CD4-positive, alpha-beta memory T cell (primary cell): ENCODE measurements at regions not wholly inside any gene's neighbourhood (a gene's known extent, or its start where the extent isn't known, plus 50 kb on each side); places are given as distances from the start of the nearest gene placed in this dataset.
"Not testable (repeated sequence)": the region's sequence is repeated elsewhere in the genome, so short reads cannot be mapped to it uniquely, and the experiment has no call there.

Source experiments
- CTCF ChIA-PET: fragments of 350-600 bp; sonication (Branson Sonifier 250); formaldehyde crosslinking; loops from one replicate; lab custom pipeline; 2021; ENCODE audit warnings: inconsistent platforms; ENCODE audit not compliant: partially characterized antibody; lab: Charles Lee
- POLR2A ChIA-PET: fragments of 350-600 bp; sonication (Branson Sonifier 250); formaldehyde crosslinking; loops from one replicate; lab custom pipeline; 2021; ENCODE audit not compliant: partially characterized antibody; lab: Charles Lee
- DNase-seq, 5 donors: peaks; one replicate each; pipeline versions ENCODE4 v3.0.0 to v3.0.0-alpha.2; 2020 to 2022; ENCODE audit warnings: mixed read lengths in 1 of 5
- H3K27ac ChIP-seq: one replicate; pipeline ENCODE4 v1.7.0; 2013; ENCODE audit warnings: low read depth, low read length
- H3K27me3 ChIP-seq: 2 replicates; pipeline ENCODE4 v1.7.0; 2013; ENCODE audit warnings: mild to moderate bottlenecking, low read length, moderate library complexity; ENCODE audit not compliant: insufficient read depth
- H3K36me3 ChIP-seq: 2 replicates; pipeline ENCODE4 v1.7.0; 2013; ENCODE audit warnings: mild to moderate bottlenecking, low read length, moderate library complexity; ENCODE audit not compliant: insufficient read depth
- H3K4me1 ChIP-seq: 2 replicates; pipeline ENCODE4 v1.7.0; 2013; ENCODE audit warnings: mild to moderate bottlenecking, low read length, moderate library complexity; ENCODE audit not compliant: insufficient read depth
- H3K4me3 ChIP-seq, 2 donors: one replicate each; pipeline ENCODE4 v1.7.0; 2013; ENCODE audit warnings: low read length in 2 of 2, mild to moderate bottlenecking in 1 of 2
- H3K9me3 ChIP-seq, 2 donors: one replicate each; pipeline ENCODE4 v1.7.0; 2013; ENCODE audit warnings: low read length in 2 of 2, control low read depth in 1 of 2; ENCODE audit not compliant: control insufficient read depth in 1 of 2
- H3K27ac Mint-ChIP-seq, 7 donors: one replicate each; pipeline ENCODE4 v1.8.0; 2020 to 2021; ENCODE audit warnings: mixed read lengths in 7 of 7, mild to moderate bottlenecking in 6 of 7, inconsistent platforms in 3 of 7, moderate library complexity in 3 of 7
- H3K27me3 Mint-ChIP-seq, 2 donors: one replicate each; pipeline ENCODE4 v1.8.0; 2020 to 2021; ENCODE audit warnings: mixed read lengths in 2 of 2
- H3K36me3 Mint-ChIP-seq, 2 donors: one replicate each; pipeline ENCODE4 v1.8.0; 2020 to 2021; ENCODE audit warnings: mixed read lengths in 2 of 2, inconsistent platforms in 1 of 2, mild to moderate bottlenecking in 1 of 2
- H3K4me1 Mint-ChIP-seq, 4 donors: one replicate each; pipeline ENCODE4 v1.8.0; 2020 to 2021; ENCODE audit warnings: mixed read lengths in 4 of 4, mild to moderate bottlenecking in 1 of 4
- H3K4me3 Mint-ChIP-seq, 8 donors: one replicate each; pipeline ENCODE4 v1.8.0; 2020 to 2021; ENCODE audit warnings: mixed read lengths in 8 of 8, mild to moderate bottlenecking in 7 of 8, moderate library complexity in 6 of 8, inconsistent platforms in 3 of 8
- H3K9me3 Mint-ChIP-seq, 8 donors: one replicate each; pipeline ENCODE4 v1.8.0; 2020 to 2021; ENCODE audit warnings: mixed read lengths in 8 of 8, mild to moderate bottlenecking in 5 of 8, inconsistent platforms in 3 of 8, moderate library complexity in 1 of 8
- intact Hi-C: fragments of 100-400 bp; cut with micrococcal nuclease; formaldehyde crosslinking; loops from one replicate; pipeline ENCODE4 v1.15.1; 2023

DNA sequence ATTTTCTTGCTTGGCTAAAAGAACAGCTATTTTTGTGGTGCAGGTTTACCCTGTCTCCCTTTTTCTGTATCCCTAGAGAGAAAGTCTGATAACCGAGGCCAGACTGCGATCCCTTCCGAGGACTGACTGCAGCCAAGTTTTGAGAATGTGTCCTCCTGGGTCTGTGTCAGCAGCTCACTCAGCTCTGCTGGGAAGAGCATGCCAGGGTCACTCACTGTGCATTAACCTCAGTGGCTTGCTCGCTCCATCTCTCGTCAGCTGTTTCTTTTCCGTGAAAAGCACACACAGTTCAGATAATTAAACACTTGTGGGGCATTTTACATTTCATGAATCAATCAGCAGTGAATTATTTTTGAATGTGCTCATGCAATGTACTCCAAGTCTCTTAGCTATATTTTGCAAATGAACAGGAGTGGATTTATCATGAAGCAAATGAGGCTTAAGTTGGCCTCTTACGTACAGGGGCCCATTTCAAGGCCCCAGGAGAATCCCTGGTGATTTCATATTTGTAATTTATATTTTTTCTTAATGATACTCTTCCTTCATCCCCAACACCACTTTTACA, 252.1 kb downstream of the SMARCA2 start:
- DNase-seq, result no peak
- Histone ChIP-seq H3K27ac (no peak overlapping the region), H3K4me3 (no peak overlapping the region), H3K27me3 (no peaks in the 10 kb centered on the region), H3K4me1 (no peaks in the 10 kb centered on the region), H3K36me3 (no peaks in the 10 kb centered on the region), H3K9me3 (no peaks in the 10 kb centered on the region)
- Mint-ChIP-seq H3K4me1 (peaks cover 4 to 7% (median 7%) of the 10 kb centered on the region in 4 donors), H3K27me3 (peaks cover 4 to 5% of the 10 kb centered on the region in 2 donors), H3K9me3 (peaks cover 0 to 5% (median 0%) of the 10 kb centered on the region in 8 donors), H3K4me3 (no peak overlapping the region), H3K36me3 (no peaks in the 10 kb centered on the region), H3K27ac (no peak overlapping the region)
- ChIA-PET POLR2A (interaction anchor here (0.8 kb wide), 1 partner anchor 16 kb away, joined by 3 read pairs; no protein-coding TSS in a partner anchor), CTCF (no interaction called here)
- intact Hi-C loops, result no loop called here

DNA sequence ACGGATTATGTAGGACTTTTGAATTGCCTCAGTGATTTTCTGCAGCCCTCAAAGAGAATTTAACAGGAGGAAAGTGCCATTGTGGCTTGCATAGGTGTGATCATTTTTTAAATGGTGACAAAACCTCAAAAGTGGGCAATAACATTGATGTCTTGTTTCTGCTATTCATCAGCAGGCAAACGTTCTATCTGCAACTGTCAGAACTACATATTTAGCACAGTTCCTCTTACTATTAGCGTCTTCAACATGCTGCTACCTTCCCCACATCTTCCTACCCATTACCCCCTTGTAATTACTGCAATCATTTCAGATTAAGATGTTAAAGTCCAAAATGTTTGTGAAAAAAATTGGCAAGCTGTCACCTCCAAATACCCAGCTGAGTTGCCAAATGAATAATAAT, 254.6 kb downstream of the SMARCA2 start:
- CTCF ChIA-PET, result no interaction called here
- Histone ChIP-seq H3K27me3 (no peaks in the 10 kb centered on the region), H3K9me3 (no peaks in the 10 kb centered on the region), H3K36me3 (no peaks in the 10 kb centered on the region), H3K4me3 (no peak overlapping the region), H3K4me1 (no peaks in the 10 kb centered on the region), H3K27ac (no peak overlapping the region)
- no peak overlapping the region for H3K4me3 Mint-ChIP-seq
- no peak for DNase-seq
- H3K36me3 Mint-ChIP-seq, result no peaks in the 10 kb centered on the region
- intact Hi-C loops, result no loop called here
- no peak overlapping the region for H3K27ac Mint-ChIP-seq
- POLR2A ChIA-PET, result no interaction called here
- H3K27me3 Mint-ChIP-seq, result peaks cover 4 to 5% of the 10 kb centered on the region in 2 donors
- H3K9me3 Mint-ChIP-seq, result peaks cover 0 to 2% (median 0%) of the 10 kb centered on the region in 8 donors
- H3K4me1 Mint-ChIP-seq, result peaks cover 0 to 4% (median 0%) of the 10 kb centered on the region in 4 donors

DNA sequence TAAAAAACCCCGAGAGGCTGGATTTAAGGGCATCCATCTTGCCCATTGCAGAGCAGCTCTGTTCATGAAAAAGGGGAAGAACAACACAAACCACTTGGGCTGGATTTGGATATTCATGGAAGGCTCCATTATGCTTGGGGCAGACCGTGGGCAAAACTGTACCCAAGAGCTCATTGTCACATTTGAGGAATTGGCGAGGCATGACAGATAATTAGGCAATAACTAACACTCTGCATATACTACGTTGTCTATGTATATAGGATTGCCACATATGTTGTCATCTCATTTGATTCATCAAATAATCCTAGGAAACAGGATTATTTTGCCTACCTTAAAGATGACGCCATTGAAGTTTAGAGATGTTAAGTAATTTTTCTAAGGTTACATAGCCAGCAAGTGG, 255.4 kb downstream of the SMARCA2 start:
- Mint-ChIP-seq H3K36me3 (no peaks in the 10 kb centered on the region), H3K27me3 (peaks cover 4 to 5% of the 10 kb centered on the region in 2 donors), H3K4me1 (peaks cover 0 to 4% (median 0%) of the 10 kb centered on the region in 4 donors), H3K4me3 (no peak overlapping the region), H3K27ac (no peak overlapping the region), H3K9me3 (peaks cover 0 to 2% (median 0%) of the 10 kb centered on the region in 8 donors)
- ChIA-PET CTCF (no interaction called here), POLR2A (no interaction called here)
- no peak for DNase-seq
- Histone ChIP-seq H3K9me3 (no peaks in the 10 kb centered on the region), H3K4me1 (no peaks in the 10 kb centered on the region), H3K27me3 (no peaks in the 10 kb centered on the region), H3K4me3 (no peak overlapping the region), H3K36me3 (no peaks in the 10 kb centered on the region), H3K27ac (no peak overlapping the region)
- intact Hi-C loops, result no loop called here

DNA sequence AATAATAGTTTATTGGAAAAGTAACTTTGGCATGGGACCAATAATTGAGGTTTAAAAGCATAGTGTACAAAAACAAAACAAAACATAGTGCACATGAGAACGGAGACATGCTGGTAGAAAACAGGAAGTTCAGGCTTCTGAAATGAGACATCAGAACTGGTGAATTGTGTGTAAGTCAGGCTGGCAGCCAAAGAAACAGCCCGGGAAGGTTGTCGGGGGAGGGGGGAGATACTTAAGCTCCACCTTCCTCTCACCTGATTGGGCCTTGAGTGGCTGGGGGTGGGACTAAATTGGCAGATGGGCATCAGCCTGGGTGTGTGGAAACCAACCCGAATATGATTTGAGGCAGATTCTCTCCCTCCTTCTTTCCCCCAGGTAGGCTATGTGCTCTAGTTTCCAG, 256.3 kb downstream of the SMARCA2 start:
- H3K36me3 Mint-ChIP-seq, result no peaks in the 10 kb centered on the region
- Histone ChIP-seq H3K36me3 (no peaks in the 10 kb centered on the region), H3K27ac (no peak overlapping the region), H3K9me3 (no peaks in the 10 kb centered on the region), H3K27me3 (no peaks in the 10 kb centered on the region), H3K4me1 (no peaks in the 10 kb centered on the region), H3K4me3 (no peak overlapping the region)
- peaks cover 0 to 2% (median 0%) of the 10 kb centered on the region in 8 donors for H3K9me3 Mint-ChIP-seq
- no peak for DNase-seq
- intact Hi-C loops, result no loop called here
- no peak overlapping the region for H3K4me3 Mint-ChIP-seq
- peaks cover 0 to 4% (median 0%) of the 10 kb centered on the region in 4 donors for H3K4me1 Mint-ChIP-seq
- H3K27ac Mint-ChIP-seq, result no peak overlapping the region
- CTCF ChIA-PET, result no interaction called here
- POLR2A ChIA-PET, result interaction anchor here (0.7 kb wide), 1 partner anchor 460 kb away, joined by 4 read pairs; no protein-coding TSS in a partner anchor
- H3K27me3 Mint-ChIP-seq, result peaks cover 5% of the 10 kb centered on the region in 2 donors

DNA sequence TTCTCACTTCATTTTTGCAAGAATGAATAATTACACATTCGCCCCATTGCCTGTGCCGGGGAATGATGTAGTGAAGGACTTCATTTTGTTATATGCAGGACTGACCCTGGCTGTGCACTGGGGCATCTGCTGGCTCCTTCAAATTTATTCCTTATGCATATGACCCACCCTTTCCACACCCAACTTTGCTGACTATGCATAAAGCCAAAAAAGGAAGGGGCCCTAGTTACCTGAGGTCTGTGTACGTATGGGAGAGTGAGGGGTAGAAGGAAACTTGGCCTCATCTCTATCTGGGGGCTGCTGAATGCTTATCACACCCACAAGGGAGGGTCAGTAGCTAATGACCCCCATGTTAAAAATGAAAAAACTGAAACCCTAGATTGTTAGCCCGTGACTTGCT, 259.6 kb downstream of the SMARCA2 start:
- no peaks in the 10 kb centered on the region for H3K27me3 ChIP-seq
- Mint-ChIP-seq H3K36me3 (no peaks in the 10 kb centered on the region), H3K9me3 (peaks cover 0 to 1% (median 0%) of the 10 kb centered on the region in 8 donors), H3K27me3 (peaks cover 3 to 10% of the 10 kb centered on the region in 2 donors), H3K27ac (no peak overlapping the region), H3K4me3 (no peak overlapping the region), H3K4me1 (peaks cover 0 to 4% (median 0%) of the 10 kb centered on the region in 4 donors)
- no peak overlapping the region for H3K4me3 ChIP-seq
- no peaks in the 10 kb centered on the region for H3K4me1 ChIP-seq
- H3K27ac ChIP-seq, result no peak overlapping the region
- no peaks in the 10 kb centered on the region for H3K36me3 ChIP-seq
- DNase-seq, result no peak
- ChIA-PET CTCF (no interaction called here), POLR2A (no interaction called here)
- intact Hi-C loops, result no loop called here
- H3K9me3 ChIP-seq, result no peaks in the 10 kb centered on the region

DNA sequence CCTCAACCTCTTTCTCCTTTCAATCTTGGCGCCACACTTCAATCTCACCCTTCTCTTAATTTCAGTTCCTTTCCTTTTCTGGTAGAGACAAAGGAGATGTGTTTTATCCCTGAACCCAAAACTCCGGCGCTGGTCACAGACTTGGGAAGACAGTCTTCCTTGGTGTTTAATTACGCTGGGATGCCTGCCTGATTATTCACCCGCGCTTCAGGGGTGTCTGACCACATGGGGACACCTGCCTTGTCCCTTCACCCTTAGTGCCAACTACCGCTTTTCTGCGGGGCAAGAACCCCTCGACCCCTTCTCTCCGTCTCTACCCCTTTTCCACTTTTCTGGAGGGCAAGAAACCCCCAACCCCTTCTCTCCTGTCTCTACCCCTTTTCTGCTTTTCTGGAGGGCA, 261.1 kb downstream of the SMARCA2 start:
- ChIA-PET POLR2A (no interaction called here), CTCF (no interaction called here)
- intact Hi-C loops, result no loop called here
- DNase-seq, result no peak
- Mint-ChIP-seq H3K27me3 (peaks cover 1 to 10% of the 10 kb centered on the region in 2 donors), H3K36me3 (no peaks in the 10 kb centered on the region), H3K4me3 (no peak overlapping the region), H3K4me1 (peaks cover 0 to 1% (median 0%) of the 10 kb centered on the region in 4 donors), H3K27ac (no peak overlapping the region), H3K9me3 (peaks cover 0 to 1% (median 0%) of the 10 kb centered on the region in 8 donors)
- Histone ChIP-seq H3K9me3 (no peaks in the 10 kb centered on the region), H3K27ac (no peak overlapping the region), H3K36me3 (no peaks in the 10 kb centered on the region), H3K4me3 (no peak overlapping the region), H3K27me3 (no peaks in the 10 kb centered on the region), H3K4me1 (no peaks in the 10 kb centered on the region)

DNA sequence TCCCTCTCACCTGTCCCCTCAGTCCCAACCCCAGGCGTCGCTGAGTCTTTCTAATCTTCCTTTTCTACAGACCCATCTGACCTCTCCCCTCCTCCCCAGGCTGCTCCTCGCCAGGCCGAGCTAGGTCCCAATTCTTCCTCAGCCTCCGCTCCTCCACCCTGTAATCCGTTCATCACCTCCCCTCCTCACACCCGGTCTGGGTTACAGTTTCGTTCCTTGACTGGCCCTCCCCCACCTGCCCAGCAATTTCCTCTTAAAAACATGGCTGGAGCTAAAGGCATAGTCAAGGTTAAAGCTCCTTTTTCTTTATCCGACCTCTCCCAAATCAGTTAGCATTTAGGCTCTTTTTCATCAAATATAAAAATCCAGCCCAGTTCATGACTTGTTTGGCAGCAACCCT, 262.0 kb downstream of the SMARCA2 start:
- H3K9me3 Mint-ChIP-seq, H3K27ac ChIP-seq, CTCF ChIA-PET, intact Hi-C loops, H3K27me3 ChIP-seq, H3K9me3 ChIP-seq, H3K36me3 Mint-ChIP-seq, H3K36me3 ChIP-seq, H3K4me3 ChIP-seq, H3K4me3 Mint-ChIP-seq, H3K4me1 Mint-ChIP-seq, H3K27me3 Mint-ChIP-seq, DNase-seq, H3K27ac Mint-ChIP-seq, H3K4me1 ChIP-seq, POLR2A ChIA-PET: not testable (repeated sequence)
